ENCODE measurements at regions not wholly inside any gene's neighbourhood (a gene's known extent, or its start where the extent isn't known, plus 50 kb on each side); places are given as distances from the start of the nearest gene placed in this dataset.

GRCh38 chr13:62292714-62293480 lies 877.2 kb upstream of the PCDH20 start:
- no peak for DNase-seq

DNA sequence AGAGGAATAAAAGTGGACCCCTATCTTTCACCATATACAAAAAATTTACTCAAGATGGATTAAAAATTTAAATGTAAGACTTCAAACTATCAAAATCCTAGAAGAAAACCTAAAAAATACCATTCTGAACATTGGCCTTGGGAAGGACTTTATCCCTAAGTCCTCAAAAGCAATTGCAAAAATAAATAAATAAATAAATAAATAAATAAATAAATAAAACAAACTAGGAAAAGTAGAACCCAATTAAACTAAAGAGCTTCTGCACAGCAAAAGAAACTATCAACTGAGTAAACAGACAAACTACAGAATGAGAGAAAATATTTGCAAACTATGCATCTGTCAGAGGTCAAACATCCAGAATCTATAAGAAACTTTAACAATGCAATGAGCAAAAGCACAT lies 874.9 kb upstream of the PCDH20 start:
- DNase-seq = no peak

DNA sequence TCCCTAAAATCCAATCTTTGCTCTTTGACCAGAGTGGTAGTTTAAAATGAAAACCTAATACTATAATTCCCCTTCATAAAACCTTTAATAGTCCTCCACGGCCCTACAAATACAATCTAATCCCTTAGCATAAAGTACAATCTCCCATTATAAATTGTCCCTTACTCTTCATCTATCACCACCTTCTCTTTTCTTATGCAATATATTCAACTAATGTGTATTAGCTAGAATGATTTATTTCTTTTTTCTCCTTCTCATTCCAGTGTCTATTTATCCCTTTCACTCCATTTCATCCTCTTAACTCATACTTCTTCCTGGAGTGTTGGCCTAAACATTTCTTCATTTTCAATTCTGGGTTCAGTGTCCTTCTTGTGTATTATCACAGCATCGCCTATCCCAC lies 872.1 kb upstream of the PCDH20 start:
- no peak for DNase-seq

- no peak for DNase-seq
Observed at GRCh38 chr13:62280590-62280989, 864.9 kb upstream of the PCDH20 start.

GRCh38 chr13:62278271-62278670 lies 862.6 kb upstream of the PCDH20 start:
- DNase-seq = peak in 1 of 2 experiments; percentile 12

DNA sequence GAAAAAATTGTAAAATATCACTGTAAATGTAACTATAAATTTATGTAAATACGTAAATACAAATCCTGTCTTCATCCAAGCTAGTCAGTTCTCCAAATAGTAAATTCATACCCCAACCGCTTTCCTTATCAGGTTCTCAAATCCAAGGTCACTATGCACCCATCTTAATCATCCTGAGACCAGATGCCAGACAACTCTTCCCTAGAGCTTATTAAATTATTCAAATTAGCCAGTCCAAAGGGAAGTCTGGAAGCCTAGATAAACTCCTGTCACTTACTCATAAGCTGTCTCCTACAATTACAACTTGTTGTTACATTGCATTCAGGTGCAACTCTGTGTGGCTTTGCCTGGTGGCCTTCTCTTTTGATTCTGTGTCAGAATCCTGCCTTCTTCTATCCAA lies 836.1 kb upstream of the PCDH20 start:
- DNase-seq = no peak

DNA sequence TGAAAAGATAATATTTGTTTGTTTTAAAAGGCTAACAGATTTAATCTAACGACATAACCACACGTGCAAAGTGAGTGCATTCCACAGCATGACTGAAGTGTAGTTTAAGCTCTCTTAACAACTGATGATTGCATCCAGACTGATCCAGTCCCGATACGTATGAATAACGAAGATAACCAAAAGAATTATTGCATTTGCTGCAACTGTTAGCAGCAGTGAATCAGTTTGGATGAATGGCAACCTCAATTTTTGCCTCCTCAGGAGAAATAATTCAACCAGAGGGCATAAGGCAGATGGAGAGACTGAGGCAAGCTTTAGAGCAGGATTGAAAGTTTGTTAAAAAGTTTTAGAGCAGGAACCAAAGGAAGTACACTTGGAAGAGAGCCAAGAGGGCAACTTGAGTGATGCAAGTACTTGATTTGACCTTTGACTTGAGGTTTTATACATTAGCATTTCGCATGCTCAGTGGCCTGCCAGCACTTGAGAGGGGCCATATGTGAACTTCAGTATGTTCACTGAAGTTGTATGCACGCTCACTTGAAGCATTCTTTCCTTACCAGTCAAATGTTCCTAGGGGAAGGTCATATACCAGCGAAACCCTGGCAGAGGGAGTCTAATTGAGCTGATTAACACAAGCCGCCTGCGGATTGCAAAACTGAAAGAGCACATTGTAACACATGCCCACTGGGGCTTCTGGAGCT lies 835.0 kb upstream of the PCDH20 start:
- DNase-seq = no peak

DNA sequence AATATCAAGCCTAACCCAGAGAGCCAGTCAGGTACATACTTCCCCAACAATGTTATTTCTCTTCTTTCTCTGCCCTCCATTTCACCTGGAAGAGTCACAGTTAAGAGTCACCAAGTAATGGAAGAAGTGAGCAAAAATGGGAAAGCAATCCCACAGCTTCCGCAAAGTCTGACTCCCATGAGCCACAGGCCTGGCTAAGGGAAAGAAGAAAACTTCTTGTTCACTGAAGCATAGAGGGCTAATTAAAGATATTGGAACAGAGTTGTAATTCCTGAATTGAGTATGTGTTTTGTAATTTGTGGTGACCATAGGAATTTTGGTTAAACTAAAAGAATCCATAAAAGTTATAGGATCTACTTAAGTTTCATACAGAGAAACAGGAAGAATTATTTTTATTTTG lies 830.9 kb upstream of the PCDH20 start:
- DNase-seq = no peak

DNA sequence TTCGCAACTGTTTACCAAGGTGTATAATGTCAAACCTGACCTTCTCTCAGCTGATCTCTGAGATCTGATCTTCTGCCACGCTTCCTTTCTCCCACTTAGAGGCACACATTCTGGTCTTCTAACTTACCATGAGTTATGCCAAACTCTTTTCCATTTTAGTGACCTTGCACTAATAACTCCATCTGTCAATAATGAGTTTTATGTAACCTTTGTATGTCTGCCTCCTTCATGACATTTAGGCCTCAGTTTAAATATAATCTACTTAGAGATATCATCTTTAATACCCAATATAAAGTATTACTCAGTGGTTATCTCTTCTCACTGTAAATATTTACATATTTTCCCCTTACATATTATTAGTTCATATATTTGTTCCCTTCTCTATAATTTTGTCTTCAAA lies 827.5 kb upstream of the PCDH20 start:
- no peak for DNase-seq

GRCh38 chr13:62234780-62235440 lies 819.3 kb upstream of the PCDH20 start:
- DNase-seq = no peak

DNA sequence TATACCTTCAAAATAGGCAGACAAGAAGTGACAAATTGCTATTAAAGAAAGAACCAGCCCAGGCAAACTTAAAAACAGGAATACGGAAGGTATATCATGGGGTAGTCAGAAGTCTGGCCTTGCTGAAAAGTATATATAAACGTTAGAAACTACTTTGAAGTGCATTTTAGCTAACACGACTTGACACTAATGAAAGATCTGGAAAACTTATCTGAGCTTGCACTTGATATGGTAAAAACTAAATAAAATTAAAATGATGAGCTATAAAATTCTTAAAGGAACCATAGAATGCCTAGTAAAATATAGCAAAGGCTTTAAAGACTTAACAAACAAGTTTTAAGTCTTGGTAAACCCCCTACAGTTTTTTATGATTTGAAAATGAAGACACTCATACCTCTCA lies 795.3 kb upstream of the PCDH20 start:
- no peak for DNase-seq

DNA sequence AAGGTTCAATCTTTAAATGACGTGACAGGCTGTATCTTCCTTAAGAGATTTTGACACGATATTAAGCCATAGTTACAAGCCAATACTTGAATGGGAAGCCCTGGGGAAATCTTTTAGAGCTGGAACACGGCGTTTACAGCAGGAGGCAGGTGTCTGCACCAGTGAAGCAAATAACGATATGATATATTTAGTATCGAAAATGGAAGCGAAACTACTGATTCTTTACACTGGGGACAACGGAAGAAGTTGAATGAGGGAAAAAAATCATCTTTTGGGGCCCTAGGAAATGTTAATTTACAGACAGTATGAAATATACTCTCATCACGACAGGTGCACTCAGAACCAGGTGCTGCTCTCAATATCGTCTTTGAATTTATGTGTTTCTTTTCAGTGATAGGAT lies 793.9 kb upstream of the PCDH20 start:
- no peak for DNase-seq

- DNase-seq = no peak
Observed at GRCh38 chr13:62207388-62207787, 791.7 kb upstream of the PCDH20 start.

DNA sequence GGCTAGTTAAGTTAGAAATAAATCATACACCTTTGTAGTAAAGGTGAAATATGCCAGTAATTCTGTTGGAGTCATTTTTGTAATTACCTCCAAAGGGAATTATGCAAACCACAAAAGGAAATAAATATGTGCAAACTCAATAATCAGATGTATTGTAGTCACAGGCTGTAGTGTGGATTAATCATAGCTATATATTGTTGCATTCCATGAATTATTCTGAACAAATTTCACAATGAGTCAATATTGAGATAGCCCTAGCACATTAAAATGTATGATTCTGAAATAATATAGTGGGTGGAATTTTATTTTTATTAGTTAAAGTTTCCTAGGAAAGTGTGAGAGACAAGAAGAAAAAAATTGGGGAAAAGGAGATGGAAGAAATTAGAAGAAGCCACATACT lies 790.5 kb upstream of the PCDH20 start:
- DNase-seq = no peak

GRCh38 chr13:62205273-62205672 lies 789.6 kb upstream of the PCDH20 start:
- DNase-seq = no peak

- DNase-seq = no peak
Observed at GRCh38 chr13:62194371-62194770, 778.7 kb upstream of the PCDH20 start.

DNA sequence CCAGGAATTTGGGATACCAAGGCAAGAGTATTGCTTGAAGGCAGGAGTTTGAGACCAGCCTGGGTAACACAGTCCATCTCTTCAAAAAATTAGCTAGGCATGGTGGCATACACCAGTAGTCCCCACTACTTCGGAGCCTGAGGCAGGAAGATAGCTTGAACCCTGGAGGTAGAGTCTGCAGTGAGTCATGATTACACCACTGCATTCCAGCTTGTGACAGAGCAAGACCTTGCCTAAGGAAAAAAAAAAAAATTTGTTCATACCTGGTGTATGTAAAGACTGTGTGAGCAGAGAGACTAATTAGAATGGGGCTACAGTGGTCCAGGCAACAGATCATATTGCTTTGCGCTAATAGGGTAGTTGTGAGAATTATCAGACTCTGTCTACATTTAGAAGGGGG lies 778.3 kb upstream of the PCDH20 start:
- no peak for DNase-seq

DNA sequence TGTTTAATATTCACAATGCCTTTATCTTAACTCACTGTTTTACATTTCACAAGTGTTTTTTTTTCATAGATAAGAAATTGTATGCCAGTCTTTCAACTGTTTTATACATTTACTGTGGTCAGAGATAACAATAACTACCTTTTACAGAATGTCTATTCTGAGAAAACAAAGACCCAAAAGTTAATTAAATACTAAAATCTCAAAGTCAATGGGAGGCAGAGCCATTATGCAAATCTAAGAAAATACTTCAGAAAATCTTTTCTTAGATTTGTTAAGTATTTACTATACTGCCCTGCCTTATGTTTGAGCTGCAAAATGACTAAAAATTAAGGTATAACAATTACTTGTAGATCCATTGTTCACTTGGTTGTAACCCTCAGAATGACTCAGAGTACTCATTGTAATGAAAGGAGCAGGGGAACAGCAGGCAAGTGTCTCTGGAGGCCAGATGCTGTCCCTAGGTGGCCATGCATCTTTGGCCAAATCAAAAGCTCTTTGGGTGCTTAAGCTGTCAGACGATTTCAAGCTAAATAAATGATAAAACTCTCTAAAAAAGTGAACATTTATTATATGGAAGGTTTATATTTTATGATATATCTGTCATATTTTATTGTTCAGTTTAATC lies 770.1 kb upstream of the PCDH20 start:
- DNase-seq = no peak

GRCh38 chr13:62176051-62176450 lies 760.4 kb upstream of the PCDH20 start:
- no peak for DNase-seq

GRCh38 chr13:62173958-62174357 lies 758.3 kb upstream of the PCDH20 start:
- DNase-seq = no peak

GRCh38 chr13:62171697-62172096 lies 756.0 kb upstream of the PCDH20 start:
- no peak for DNase-seq

- no peak for DNase-seq
Observed at GRCh38 chr13:62168891-62169290, 753.2 kb upstream of the PCDH20 start.

- no peak for DNase-seq
Observed at GRCh38 chr13:62167650-62168172, 752.1 kb upstream of the PCDH20 start.
